ENCODE measurements at regions not wholly inside any gene's neighbourhood (a gene's known extent, or its start where the extent isn't known, plus 50 kb on each side); places are given as distances from the start of the nearest gene placed in this dataset.

DNA sequence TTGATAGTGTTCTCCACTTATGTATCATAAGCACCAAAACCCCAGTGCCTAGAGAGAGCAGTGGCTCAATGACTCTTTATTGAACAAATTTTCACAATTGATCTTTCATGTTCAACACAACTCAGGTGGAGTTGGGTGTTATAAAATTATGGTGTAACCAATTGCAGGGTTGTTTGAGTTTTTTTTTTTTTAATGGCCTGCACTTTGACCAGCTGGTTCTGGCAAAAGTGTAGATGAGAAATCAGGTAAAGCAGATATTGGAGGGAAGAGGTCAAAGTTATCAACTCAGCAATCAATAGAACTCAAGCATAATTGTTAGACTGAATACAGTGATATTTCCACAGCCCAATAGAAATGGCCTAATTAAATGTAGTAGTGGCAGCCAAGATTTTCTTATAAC lies 1386.3 kb downstream of the SUCLG1 start:
- TF ChIP-seq, protein P1, sequence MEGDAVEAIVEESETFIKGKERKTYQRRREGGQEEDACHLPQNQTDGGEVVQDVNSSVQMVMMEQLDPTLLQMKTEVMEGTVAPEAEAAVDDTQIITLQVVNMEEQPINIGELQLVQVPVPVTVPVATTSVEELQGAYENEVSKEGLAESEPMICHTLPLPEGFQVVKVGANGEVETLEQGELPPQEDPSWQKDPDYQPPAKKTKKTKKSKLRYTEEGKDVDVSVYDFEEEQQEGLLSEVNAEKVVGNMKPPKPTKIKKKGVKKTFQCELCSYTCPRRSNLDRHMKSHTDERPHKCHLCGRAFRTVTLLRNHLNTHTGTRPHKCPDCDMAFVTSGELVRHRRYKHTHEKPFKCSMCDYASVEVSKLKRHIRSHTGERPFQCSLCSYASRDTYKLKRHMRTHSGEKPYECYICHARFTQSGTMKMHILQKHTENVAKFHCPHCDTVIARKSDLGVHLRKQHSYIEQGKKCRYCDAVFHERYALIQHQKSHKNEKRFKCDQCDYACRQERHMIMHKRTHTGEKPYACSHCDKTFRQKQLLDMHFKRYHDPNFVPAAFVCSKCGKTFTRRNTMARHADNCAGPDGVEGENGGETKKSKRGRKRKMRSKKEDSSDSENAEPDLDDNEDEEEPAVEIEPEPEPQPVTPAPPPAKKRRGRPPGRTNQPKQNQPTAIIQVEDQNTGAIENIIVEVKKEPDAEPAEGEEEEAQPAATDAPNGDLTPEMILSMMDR (IDR thresholded peaks at IDR 0.05; ENCODE audit: low read depth, low read length, poor library complexity, severe bottlenecking): no peak
- no peak for TF ChIP-seq EZH2phosphoT487 (IDR thresholded peaks at IDR 0.05; ENCODE audit: borderline replicate concordance, low read length)

Data from DOHH2 (cell line).